HG02981 (cell line): ENCODE measurements at regions not wholly inside any gene's neighbourhood (a gene's known extent, or its start where the extent isn't known, plus 50 kb on each side); places are given as distances from the start of the nearest gene placed in this dataset.

Experiments used
- ATAC-seq: cut with Tn5 transposase; IDR thresholded peaks from one replicate; pipeline ENCODE4 v1.9.1; 2021; ENCODE audit warnings: mild to moderate bottlenecking, moderate library complexity; ENCODE audit not compliant: unreplicated experiment

GRCh38 chr2:64361151-64361938 is 92.6 kb upstream of the LGALSL start:
- ATAC-seq, result no peak

GRCh38 chr2:64362562-64363026 is 91.4 kb upstream of the LGALSL start:
- no peak for ATAC-seq

- ATAC-seq, result no peak
Measured at GRCh38 chr2:64363140-64363539, 90.8 kb upstream of the LGALSL start.

GRCh38 chr2:64363848-64364247 is 90.1 kb upstream of the LGALSL start:
- ATAC-seq, result no peak

GRCh38 chr2:64367444-64368232 is 86.3 kb upstream of the LGALSL start:
- ATAC-seq, result no peak

GRCh38 chr2:64369706-64370105 is 84.3 kb upstream of the LGALSL start:
- ATAC-seq, result no peak

- no peak for ATAC-seq
Measured at GRCh38 chr2:64371727-64372126, 82.2 kb upstream of the LGALSL start.

GRCh38 chr2:64374686-64375085 is 79.3 kb upstream of the LGALSL start:
- ATAC-seq, result no peak

- ATAC-seq, result no peak
Measured at GRCh38 chr2:64376926-64377325, 77.0 kb upstream of the LGALSL start.

- ATAC-seq, result no peak
Measured at GRCh38 chr2:64379186-64379585, 74.8 kb upstream of the LGALSL start.

- ATAC-seq, result no peak
Measured at GRCh38 chr2:64380853-64381527, 73.0 kb upstream of the LGALSL start.

GRCh38 chr2:64383016-64383591 is 70.9 kb upstream of the LGALSL start:
- no peak for ATAC-seq

GRCh38 chr2:64383881-64384280 is 70.1 kb upstream of the LGALSL start:
- no peak for ATAC-seq

GRCh38 chr2:64386676-64387075 is 67.3 kb upstream of the LGALSL start:
- no peak for ATAC-seq

GRCh38 chr2:64390586-64390985 is 63.4 kb upstream of the LGALSL start:
- ATAC-seq, result no peak

GRCh38 chr2:64391424-64391823 is 62.5 kb upstream of the LGALSL start:
- no peak for ATAC-seq

GRCh38 chr2:64391940-64392339 is 62.0 kb upstream of the LGALSL start:
- ATAC-seq, result no peak

- no peak for ATAC-seq
Measured at GRCh38 chr2:64392529-64392928, 61.4 kb upstream of the LGALSL start.

GRCh38 chr2:64393383-64394010 is 60.5 kb upstream of the LGALSL start:
- ATAC-seq, result no peak

GRCh38 chr2:64394153-64394552 is 59.8 kb upstream of the LGALSL start:
- no peak for ATAC-seq

GRCh38 chr2:64396001-64396400 is 58.0 kb upstream of the LGALSL start:
- ATAC-seq, result no peak
